CD4-positive, alpha-beta T cell (primary cell): ENCODE measurements at regions not wholly inside any gene's neighbourhood (a gene's known extent, or its start where the extent isn't known, plus 50 kb on each side); places are given as distances from the start of the nearest gene placed in this dataset.

ENCODE experiments used
- ATAC-seq: fragments of 200-7000 bp; cut with Tn5 transposase; one replicate; pipeline ENCODE4 v1.10.0; 2022; ENCODE audit warnings: mild to moderate bottlenecking; ENCODE audit not compliant: poor library complexity
- CTCF ChIA-PET: fragments of 350-600 bp; sonication (Branson Sonifier 250); formaldehyde crosslinking; loops from one replicate; lab custom pipeline; 2021; ENCODE audit warnings: antibody characterized with exemption, inconsistent platforms; lab: Charles Lee
- POLR2A ChIA-PET: fragments of 350-600 bp; sonication (Branson Sonifier 250); formaldehyde crosslinking; loops from one replicate; lab custom pipeline; 2021; ENCODE audit warnings: antibody characterized with exemption, inconsistent platforms; lab: Charles Lee
- DNase-seq, 14 experiments: peaks; one replicate each; pipeline ENCODE4 v3.0.0-alpha.2; 2013 to 2020; ENCODE audit warnings: mixed read lengths in 2 of 14
- H3K27ac ChIP-seq, 2 donors: one replicate each; pipeline versions ENCODE4 v1.5.1 to v1.7.0; 2013; ENCODE audit warnings: low read length in 2 of 2, low read depth in 1 of 2, mild to moderate bottlenecking in 1 of 2
- H3K27me3 ChIP-seq, 2 experiments: 1 replicate in 1 of 2; 2 replicates in 1 of 2; pipeline versions ENCODE4 v1.6.1 to v1.7.0; 2013; ENCODE audit warnings: low read length in 2 of 2, control low read depth in 1 of 2, mild to moderate bottlenecking in 1 of 2, moderate library complexity in 1 of 2; ENCODE audit not compliant: insufficient read depth in 2 of 2, control insufficient read depth in 1 of 2
- H3K36me3 ChIP-seq: one replicate; pipeline ENCODE4 v1.6.1; 2013; ENCODE audit warnings: low read length, control low read depth; ENCODE audit not compliant: insufficient read depth
- H3K4me1 ChIP-seq: one replicate; pipeline ENCODE4 v1.6.1; 2013; ENCODE audit warnings: low read length, control low read depth; ENCODE audit not compliant: insufficient read depth
- H3K4me3 ChIP-seq: one replicate; pipeline ENCODE4 v1.5.1; 2013; ENCODE audit warnings: mild to moderate bottlenecking, low read length, moderate library complexity
- H3K9me3 ChIP-seq, 2 experiments: 1 replicate in 1 of 2; 2 replicates in 1 of 2; pipeline versions ENCODE4 v1.6.1 to v1.7.0; 2013; ENCODE audit warnings: low read length in 2 of 2, mild to moderate bottlenecking in 2 of 2, control low read depth in 1 of 2, moderate library complexity in 1 of 2; ENCODE audit not compliant: control insufficient read depth in 1 of 2, insufficient read depth in 1 of 2
- H3K27ac Mint-ChIP-seq: one replicate; pipeline ENCODE4 v1.8.0; 2020; ENCODE audit warnings: mixed read lengths
- H3K27me3 Mint-ChIP-seq: one replicate; pipeline ENCODE4 v1.8.0; 2021; ENCODE audit warnings: mixed read lengths
- H3K36me3 Mint-ChIP-seq: one replicate; pipeline ENCODE4 v1.8.0; 2021; ENCODE audit warnings: low read depth, mixed read lengths
- H3K4me1 Mint-ChIP-seq: one replicate; pipeline ENCODE4 v1.8.0; 2021; ENCODE audit warnings: low read depth, mixed read lengths
- H3K4me3 Mint-ChIP-seq: one replicate; pipeline ENCODE4 v1.8.0; 2020; ENCODE audit warnings: mild to moderate bottlenecking, mixed read lengths
- H3K9me3 Mint-ChIP-seq: one replicate; pipeline ENCODE4 v1.8.0; 2020; ENCODE audit warnings: mixed read lengths
- intact Hi-C, 2 experiments: fragments of 100-400 bp; cut with DNase I in 1 of 2; cut with micrococcal nuclease in 1 of 2; formaldehyde crosslinking; loops; one replicate each; pipeline versions ENCODE4 v1.15.1 to v1.9.0; 2023 to 2025; cut with DNase I, micrococcal nuclease
- TF ChIP-seq, protein P1 (sequence below): fragments of 200-600 bp; IDR thresholded peaks from one replicate; pipeline ENCODE4 v1.8.0; 2022; ENCODE audit warnings: antibody characterized with exemption, mild to moderate bottlenecking

DNA sequence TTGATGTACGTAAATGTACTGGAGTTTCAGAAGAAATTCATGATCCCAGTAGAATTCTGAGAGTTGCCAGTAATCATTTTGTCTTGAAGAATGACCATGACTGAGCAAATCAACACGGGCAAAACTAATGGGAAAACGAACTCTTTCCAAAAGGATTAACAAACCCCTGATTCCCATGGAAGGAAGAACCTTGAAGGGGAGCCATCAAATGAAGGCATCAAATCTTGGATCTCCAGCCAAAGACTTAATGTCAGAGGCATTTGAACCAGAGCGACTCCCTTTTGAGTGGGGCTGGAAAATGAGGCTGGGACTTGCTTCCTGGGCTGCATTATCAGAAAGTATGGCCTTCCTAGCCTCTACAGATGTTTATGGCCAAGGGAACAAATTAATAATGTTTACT is 364.4 kb upstream of the PRKCQ start:
- CTCF ChIA-PET, result no interaction called here
- no peak overlapping the region for H3K27ac Mint-ChIP-seq

GRCh38 chr10:6938384-6938783 is 358.3 kb upstream of the PRKCQ start:
- no peak for DNase-seq
- Mint-ChIP-seq H3K36me3 (no peaks in the 10 kb centered on the region), H3K4me1 (no peaks in the 10 kb centered on the region), H3K27me3 (peaks cover 5% of the 10 kb centered on the region), H3K4me3 (no peak overlapping the region), H3K9me3 (peaks cover 3% of the 10 kb centered on the region), H3K27ac (no peak overlapping the region)
- H3K9me3 ChIP-seq, result no peaks in the 10 kb centered on the region
- no peaks in the 10 kb centered on the region for H3K4me1 ChIP-seq
- ATAC-seq, result no peak
- CTCF ChIA-PET, result no interaction called here
- no peaks in the 10 kb centered on the region for H3K27me3 ChIP-seq
- POLR2A ChIA-PET, result no interaction called here
- intact Hi-C loops, result no loop called here
- no peaks in the 10 kb centered on the region for H3K36me3 ChIP-seq
- H3K27ac ChIP-seq, result no peak overlapping the region
- TF ChIP-seq, protein P1, sequence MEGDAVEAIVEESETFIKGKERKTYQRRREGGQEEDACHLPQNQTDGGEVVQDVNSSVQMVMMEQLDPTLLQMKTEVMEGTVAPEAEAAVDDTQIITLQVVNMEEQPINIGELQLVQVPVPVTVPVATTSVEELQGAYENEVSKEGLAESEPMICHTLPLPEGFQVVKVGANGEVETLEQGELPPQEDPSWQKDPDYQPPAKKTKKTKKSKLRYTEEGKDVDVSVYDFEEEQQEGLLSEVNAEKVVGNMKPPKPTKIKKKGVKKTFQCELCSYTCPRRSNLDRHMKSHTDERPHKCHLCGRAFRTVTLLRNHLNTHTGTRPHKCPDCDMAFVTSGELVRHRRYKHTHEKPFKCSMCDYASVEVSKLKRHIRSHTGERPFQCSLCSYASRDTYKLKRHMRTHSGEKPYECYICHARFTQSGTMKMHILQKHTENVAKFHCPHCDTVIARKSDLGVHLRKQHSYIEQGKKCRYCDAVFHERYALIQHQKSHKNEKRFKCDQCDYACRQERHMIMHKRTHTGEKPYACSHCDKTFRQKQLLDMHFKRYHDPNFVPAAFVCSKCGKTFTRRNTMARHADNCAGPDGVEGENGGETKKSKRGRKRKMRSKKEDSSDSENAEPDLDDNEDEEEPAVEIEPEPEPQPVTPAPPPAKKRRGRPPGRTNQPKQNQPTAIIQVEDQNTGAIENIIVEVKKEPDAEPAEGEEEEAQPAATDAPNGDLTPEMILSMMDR, result no peak
- no peak overlapping the region for H3K4me3 ChIP-seq

More for the DNA sequence above, 364.4 kb upstream of the PRKCQ start:
- H3K27ac ChIP-seq, result no peak overlapping the region
- H3K4me1 ChIP-seq, result no peaks in the 10 kb centered on the region
- no peaks in the 10 kb centered on the region for H3K9me3 ChIP-seq
- no peaks in the 10 kb centered on the region for H3K36me3 Mint-ChIP-seq
- H3K36me3 ChIP-seq, result no peaks in the 10 kb centered on the region
- peaks cover 10% of the 10 kb centered on the region for H3K27me3 Mint-ChIP-seq
- H3K4me1 Mint-ChIP-seq, result no peaks in the 10 kb centered on the region
- no peaks in the 10 kb centered on the region for H3K27me3 ChIP-seq
- DNase-seq, result no peak
- no peaks in the 10 kb centered on the region for H3K9me3 Mint-ChIP-seq
- TF ChIP-seq, protein P1, result no peak
- H3K4me3 Mint-ChIP-seq, result no peak overlapping the region
- no peak overlapping the region for H3K4me3 ChIP-seq
- POLR2A ChIA-PET, result no interaction called here
- intact Hi-C loops, result no loop called here
- no peak for ATAC-seq

GRCh38 chr10:6936931-6937330 is 356.9 kb upstream of the PRKCQ start:
- Histone ChIP-seq H3K4me3 (no peak overlapping the region), H3K27ac (no peak overlapping the region), H3K9me3 (no peaks in the 10 kb centered on the region), H3K4me1 (no peaks in the 10 kb centered on the region), H3K36me3 (no peaks in the 10 kb centered on the region), H3K27me3 (no peaks in the 10 kb centered on the region)
- H3K4me3 Mint-ChIP-seq, result no peak overlapping the region
- peaks cover 3% of the 10 kb centered on the region for H3K9me3 Mint-ChIP-seq
- no peak overlapping the region for H3K27ac Mint-ChIP-seq
- DNase-seq, result no peak
- CTCF ChIA-PET, result no interaction called here
- peaks cover 5% of the 10 kb centered on the region for H3K27me3 Mint-ChIP-seq
- TF ChIP-seq, protein P1, result no peak
- ATAC-seq, result no peak
- POLR2A ChIA-PET, result no interaction called here
- intact Hi-C loops, result no loop called here
- H3K36me3 Mint-ChIP-seq, result no peaks in the 10 kb centered on the region
- no peaks in the 10 kb centered on the region for H3K4me1 Mint-ChIP-seq
